DOHH2 (cell line): ENCODE measurements at regions not wholly inside any gene's neighbourhood (a gene's known extent, or its start where the extent isn't known, plus 50 kb on each side); places are given as distances from the start of the nearest gene placed in this dataset.
"Not testable (repeated sequence)": the region's sequence is repeated elsewhere in the genome, so short reads cannot be mapped to it uniquely, and the experiment has no call there.

Source experiments
- CTCF ChIP-seq: fragments of 200-600 bp; sonication (generic); IDR thresholded peaks from one replicate; pipeline ENCODE4 v1.5.1; 2014; ENCODE audit warnings: antibody characterized with exemption, mild to moderate bottlenecking, low read depth, low read length; ENCODE audit not compliant: poor library complexity, severe bottlenecking
- EZH2phosphoT487 ChIP-seq: fragments of 200-600 bp; sonication (generic); IDR thresholded peaks from 2 replicates; pipeline ENCODE4 v1.6.1; 2017; ENCODE audit warnings: borderline replicate concordance, mild to moderate bottlenecking, antibody characterized with exemption, low read length, moderate library complexity, mixed read lengths

DNA sequence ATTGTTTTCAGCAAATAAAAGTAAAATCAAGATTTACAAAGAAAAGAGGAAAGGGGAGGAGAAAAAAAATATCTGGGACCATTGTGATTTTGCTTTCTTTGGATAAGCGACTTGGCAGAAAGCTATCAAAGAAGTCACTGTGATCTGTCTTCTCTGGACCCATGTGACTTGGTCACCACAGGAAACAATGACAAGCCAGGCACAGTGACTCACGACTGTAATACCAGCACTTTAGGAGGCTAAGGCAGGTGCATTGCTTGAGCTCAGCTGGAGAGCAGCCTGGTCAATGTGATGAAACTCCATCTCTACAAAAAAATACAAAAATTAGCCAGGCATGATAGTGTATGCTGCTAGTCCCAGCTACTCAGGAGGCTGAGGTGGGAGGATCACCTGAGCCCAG lies 255.4 kb upstream of the NOTCH2NLA start:
- not testable (repeated sequence) for TF ChIP-seq CTCF, EZH2phosphoT487
